Fibroblast of the conjunctiva (primary cell): ENCODE measurements at regions not wholly inside any gene's neighbourhood (a gene's known extent, or its start where the extent isn't known, plus 50 kb on each side); places are given as distances from the start of the nearest gene placed in this dataset.
"Not testable (repeated sequence)": the region's sequence is repeated elsewhere in the genome, so short reads cannot be mapped to it uniquely, and the experiment has no call there.

Experiments
- DNase-seq: peaks from one replicate; pipeline ENCODE4 v3.0.0-alpha.2; 2010; ENCODE audit warnings: low read depth

DNA sequence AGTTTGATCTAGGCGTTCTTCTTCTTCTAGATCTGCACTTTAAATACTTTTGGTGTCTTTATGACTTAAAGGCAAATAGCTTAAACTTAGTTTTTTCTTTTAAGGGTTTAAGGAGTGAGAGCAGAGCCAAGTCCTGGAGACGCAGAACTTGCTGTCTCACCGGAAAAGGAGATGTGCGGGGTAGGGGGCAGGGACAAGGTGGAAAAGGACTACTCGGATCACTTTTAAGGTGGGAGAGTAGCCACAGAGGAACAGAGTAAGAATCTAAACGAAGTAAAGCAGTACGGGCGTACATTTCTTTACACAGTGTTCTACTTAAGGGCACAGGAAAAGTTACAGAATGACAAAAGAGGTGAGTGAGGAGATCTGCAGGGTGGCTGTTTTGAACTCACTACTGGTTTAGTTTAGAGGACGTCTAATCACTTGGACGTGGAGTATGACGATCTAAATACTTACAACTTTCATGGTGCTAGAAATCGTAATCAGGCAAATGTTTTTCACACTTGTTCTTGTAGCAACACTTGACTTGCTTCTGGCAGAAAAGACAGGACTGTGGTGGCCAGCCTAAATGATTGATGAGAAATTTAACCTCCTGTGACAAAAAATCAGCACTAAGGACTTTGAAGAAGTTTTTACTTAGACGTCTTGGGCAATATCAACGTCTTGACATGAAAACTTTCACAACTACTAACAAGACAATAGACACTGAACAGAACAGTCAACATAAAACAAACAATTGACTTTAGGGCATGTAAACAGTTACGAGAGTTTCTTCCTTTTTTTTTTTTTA lies 127.0 kb downstream of the ART5 start:
- not testable (repeated sequence) for DNase-seq

DNA sequence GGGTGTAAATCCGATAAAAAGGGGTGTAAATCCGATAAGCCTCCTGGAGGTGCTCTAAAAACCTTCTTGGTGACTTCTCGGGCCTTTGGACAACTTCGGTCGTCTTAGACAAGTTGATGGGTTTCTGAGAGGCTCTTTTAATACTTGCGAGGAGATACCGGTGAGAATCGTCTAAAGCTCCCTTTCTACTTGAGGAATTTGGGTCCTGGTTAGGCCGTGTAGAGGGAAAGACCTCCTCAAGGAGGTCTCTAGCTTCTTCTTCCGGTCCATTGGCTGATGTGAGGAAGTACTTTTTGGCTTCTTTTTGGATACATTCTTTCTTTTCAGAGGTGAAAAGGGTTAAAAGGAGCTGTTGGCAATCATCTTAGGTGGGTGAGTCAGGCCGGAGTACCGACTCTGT lies 128.5 kb downstream of the ART5 start:
- DNase-seq: not testable (repeated sequence)

DNA sequence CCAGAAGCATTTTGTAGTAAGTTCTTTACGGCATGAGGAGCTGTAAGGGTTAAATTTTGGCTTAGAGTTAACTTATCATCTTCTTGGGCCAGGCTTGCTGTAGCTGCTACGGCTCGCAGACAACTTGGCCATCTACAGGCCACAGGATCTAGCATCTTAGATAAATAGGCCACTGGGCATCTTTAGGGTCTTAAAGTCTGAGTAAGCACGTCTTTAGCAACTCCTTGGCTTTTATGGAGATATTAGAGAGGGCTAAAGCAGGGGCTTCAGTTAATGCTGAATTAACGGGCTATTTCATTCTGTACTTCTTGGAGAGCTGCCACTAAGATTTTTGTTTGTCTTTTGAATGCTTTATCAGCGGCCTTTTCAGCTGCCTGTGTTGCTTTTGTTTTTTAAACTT lies 129.0 kb downstream of the ART5 start:
- DNase-seq: not testable (repeated sequence)

DNA sequence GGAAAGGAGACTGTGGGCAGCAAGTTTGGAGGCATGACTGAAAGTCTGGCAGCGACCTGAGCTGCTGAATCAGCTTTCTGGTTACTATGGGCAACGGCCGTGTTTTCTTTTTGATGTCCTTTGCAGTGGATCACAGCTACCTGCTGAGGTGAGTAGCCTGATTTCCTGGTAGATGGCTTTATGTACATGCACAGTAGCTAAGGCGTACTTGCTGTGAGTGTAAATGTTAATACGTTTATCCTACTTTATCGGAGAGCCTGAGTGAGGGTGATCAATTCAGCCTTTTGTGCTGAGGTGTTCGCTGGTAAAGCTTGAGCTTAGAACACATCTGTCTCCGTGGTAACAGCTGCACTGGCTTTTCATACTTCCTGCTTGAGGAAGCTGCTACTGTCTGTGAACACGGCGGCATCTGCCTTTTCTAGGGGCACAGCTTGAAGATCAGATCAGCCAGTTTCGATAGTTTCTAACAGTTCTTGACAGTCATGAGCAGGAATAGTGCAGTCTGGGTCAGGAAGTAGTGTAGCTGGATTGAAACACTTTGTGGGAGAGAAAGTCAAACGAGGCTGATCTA lies 129.6 kb downstream of the ART5 start:
- not testable (repeated sequence) for DNase-seq

DNA sequence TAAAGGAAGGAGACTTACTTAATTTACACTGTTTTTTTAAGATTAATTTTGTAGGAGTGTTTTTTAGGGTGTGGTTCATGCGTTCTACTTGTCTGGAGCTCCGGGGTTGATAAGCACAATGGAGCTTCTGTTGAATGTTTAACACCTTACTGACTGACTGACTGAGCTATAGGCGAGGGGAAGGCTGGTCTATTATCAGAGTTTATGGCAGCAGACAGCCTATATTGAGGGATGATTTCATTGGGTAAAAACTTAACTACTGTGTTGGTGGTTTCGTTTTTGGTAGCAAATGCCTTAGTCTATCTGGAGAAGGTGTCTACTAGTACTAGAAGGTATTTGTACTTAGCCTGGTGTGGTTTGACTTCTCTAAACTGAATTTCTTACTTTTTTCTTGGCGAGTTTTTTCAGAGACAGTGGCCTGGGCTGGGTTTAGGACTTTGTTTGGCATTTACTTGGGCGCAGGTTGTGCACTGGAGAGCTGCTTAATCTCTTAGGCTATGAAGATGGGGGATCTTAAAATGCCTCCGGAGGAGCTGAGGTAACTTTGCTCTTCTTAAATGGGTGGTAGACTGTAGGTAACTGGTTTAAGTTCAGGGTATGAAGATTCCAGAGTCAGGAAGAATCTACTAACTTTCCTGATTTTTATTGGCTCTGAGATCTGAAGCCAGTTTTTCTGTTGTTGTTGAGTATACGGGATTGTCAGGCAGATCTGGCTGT lies 130.2 kb downstream of the ART5 start:
- DNase-seq: not testable (repeated sequence)

DNA sequence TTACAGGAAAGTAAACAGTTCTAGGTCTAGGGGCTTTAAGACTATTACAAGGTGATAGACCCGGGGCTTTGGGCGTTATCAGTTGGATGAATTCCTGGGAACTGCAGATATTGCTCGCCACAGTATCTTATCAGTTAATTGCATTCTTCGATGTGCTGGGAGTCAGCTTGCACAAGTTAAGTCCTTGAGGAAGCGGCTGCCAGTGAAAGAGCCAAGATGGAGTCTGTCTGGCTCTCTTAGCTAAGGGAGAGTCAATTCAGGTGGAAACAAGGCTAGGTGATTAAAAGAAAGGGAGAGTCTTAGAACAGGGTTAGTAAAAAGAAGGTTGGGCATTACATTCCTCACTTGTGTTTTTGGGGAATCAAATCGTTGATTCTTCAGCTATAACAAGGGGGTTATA lies 130.6 kb upstream of the ZNF195 start:
- not testable (repeated sequence) for DNase-seq

DNA sequence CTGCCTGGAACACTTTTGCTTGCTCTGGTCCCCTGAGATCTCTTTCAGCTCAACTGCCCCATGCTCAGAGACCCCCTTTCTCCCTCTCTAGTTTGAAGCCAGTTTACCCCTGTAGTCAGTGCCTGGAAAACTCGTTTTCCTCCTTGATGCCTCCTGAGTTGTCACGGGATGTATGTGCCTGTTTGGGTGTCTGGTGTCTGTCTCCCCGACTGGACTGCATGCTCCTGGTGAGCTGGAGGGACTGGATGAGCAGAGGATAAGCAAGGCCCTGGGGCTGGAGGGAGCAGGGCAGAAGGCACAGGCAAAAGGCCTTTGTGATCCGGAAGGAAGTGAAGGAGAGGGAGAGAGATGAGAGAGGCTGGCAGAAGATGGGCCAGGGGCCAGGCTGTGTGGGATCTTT lies 120.3 kb upstream of the ZNF195 start:
- DNase-seq: not testable (repeated sequence)

DNA sequence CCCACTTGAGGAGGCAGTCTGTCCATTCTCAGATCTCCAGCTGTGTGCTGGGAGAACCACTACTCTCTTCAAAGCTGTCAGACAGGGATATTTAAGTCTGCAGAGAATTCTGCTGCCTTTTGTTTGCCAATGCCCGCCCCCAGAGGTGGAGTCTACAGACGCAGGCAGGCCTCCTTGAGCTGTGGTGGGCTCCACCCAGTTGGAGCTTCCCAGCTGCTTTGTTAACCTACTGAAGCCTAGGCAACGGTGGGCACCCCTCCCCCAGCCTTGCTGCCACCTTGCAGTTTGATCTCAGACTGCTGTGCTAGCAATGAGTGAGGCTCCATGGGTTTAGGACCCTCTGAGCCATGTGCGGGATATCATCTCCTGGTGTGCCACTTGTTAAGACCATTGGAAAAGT lies 119.4 kb upstream of the ZNF195 start:
- DNase-seq: not testable (repeated sequence)

DNA sequence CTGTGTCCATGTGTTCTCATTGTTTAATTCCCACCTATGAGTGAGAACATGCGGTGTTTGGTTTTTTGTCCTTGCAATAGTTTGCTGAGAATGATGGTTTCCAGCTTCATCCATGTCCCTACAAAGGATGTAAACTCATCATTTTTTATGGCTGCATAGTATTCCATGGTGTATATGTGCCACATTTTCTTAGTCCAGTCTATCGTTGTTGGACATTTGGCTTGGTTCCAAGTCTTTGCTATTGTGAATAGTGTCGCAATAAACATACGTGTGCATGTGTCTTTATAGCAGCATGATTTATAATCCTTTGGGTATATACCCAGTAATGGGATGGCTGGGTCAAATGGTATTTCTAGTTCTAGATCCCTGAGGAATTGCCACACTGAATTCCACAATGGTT lies 114.2 kb upstream of the ZNF195 start:
- not testable (repeated sequence) for DNase-seq

DNA sequence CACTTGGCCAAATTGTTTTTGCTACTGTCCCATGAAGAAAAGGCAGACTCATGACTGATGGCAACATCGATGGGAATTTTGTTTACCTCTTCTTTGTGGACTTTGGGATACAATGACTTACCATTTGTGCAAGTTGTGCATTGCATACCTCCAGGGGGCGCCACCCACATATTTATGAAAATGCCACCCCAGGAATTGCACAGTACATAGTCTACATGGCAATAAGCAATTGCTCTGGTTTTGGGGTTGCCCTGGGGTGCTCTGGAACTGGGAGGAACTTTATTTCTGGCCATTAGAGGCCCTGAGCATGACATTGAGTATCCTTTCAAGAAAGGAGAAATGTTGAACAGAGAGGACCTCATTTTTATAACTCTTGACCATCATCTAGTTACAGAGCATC lies 109.1 kb upstream of the ZNF195 start:
- DNase-seq: not testable (repeated sequence)

DNA sequence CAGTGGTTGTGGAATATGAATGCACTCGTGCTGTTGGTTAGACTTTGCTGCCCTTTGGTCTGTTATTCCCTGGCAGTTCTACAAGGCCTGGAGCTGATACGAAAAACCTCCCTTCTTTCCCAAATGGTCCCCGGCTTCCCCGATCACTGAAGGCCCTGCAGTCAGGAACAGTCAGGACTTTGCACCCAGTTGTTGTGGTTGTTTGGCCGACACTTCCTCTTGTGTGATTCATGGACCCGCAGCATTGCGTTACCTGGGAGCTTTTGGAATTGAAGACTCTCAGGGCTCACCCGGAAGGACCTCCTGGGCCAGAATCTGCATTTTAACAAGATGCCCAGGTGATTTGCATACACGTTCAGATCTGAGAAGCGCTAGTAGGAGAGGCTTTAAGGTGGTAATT lies 106.8 kb upstream of the ZNF195 start:
- DNase-seq: not testable (repeated sequence)

DNA sequence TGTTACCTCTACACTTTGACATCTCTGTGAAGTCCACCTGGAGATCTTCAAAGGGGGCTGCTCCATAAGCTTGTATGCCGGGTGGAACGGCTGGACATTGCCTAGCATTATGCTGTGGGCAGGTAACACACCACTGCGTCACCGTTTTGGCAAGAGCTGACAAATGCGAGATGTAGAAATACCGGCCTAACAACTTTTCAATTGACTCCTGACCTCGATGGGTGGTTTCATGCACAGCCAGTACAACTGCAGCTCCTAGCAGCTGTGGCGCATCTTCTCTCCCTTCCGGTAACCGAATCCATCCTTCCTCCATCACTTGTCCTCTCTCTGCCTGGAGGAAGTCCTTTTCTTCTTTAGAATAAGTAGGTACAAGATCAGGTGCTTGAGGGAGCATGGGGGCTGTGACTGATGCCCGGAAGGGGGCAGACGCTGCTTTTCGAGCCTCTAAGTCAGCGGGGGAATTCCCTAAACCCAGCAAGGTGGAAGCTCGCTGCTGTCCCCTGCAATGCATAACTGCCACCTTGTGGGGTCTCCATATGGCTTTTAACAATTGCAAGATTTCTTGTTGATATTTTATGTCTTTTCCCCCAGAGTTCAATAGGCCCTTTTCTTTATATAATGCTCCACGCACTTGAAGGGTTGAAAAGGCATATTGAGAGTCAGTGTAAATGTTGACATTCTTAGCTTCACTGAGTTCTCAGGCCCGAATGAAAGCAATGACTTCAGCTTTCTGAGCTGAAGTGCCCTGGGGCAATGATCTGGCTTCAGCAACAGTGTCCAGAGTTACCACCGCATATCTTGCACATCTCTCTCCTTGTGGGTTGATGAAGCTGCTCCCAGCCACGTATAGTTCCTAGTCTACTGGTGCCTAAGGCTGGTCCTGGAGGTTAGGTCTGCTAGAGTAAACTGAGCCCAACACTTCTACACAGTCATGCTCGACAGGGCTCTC lies 98.3 kb upstream of the ZNF195 start:
- not testable (repeated sequence) for DNase-seq

DNA sequence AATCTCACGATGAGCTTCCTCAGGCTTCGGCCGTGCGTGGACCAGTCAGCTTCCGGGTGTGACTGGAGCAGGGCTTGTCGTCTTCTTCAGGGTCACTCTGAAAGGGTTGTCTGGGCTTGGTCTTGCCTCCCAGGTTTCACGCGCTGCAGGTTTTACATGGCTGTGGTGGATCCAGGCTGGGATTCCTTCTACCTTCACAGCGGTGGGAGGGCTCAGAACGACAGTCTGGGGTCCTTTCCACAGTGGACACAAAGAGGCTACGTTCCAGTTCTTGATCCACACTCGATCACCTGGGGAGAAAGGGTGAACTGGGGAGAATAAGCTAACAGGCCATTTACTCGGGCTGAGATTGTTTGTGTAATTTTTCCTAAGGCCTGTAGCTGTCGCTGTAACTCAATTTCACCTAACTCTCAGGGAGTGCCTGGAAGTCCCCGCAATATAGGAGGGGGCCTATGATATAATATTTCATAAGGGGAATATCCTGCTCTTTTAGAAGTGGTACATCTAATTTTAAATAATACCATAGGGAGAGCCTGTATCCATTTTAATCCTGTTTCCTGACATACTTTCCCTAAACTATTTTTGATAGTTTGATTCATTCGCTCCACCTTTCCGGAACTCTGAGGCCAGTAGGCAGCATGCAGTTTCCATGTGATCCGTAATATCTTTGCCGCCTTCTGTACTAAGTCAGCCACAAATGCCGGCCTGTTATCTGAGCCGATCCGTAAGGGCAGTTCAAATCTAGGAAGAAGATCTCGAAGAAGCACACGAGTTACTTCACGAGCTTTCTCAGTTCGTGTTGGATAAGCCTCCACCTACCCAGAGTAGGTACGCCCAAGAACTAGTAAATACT lies 97.4 kb upstream of the ZNF195 start:
- not testable (repeated sequence) for DNase-seq

DNA sequence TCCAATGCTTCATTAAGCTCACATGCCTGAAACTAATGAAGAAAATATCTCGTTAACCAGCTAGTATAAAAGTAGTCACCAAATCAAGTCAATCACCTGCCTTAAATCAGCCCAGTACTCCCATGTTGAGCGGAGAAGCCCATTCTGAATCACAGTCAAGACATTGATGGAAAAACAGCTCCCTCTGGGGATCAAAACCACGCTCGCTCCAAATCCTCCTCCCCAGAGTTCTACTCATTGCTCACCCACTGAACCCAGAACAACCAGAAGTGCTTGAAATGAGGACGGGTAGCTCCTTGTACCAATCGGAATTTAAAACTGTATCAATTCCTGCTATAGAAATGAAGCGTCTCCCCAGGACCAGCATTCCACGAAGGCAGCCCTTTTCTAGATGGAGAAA lies 90.0 kb upstream of the ZNF195 start:
- DNase-seq: not testable (repeated sequence)

DNA sequence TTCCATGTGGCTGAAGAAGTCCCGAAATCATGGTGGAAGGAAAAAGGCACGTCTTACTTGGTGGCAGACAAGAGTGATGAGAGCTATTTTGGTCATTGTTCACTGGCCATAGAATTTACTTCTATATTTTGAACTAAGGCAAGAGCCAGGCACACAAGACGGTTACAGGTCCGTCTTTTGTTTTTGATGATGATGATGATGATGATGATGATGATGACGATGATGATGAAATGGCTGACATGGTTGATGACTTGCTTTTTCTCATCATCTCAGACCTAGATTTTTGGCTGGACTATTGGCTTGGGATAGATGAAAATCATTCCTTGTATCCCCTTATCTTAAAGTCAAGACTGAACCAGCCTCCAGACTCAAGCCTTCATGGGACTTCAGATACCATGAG lies 88.7 kb upstream of the ZNF195 start:
- not testable (repeated sequence) for DNase-seq

DNA sequence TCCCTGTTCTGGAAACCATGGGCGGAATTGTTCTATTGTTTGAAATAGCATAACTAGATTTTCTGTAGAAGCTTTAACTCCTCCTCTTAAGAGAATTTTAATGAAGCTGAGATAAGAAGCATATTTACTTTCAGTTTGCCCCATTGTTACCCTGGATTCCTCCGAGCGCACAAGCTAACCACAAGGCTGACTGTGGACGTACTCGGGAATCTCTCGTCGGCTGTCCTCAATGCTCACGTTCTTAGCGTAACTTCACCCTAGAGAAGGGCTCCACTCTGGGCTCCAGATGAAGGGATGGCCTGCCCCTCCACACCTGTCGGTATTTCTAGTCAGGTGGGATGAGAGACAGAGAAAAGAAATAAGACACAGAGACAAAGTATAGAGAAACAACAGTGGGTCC lies 76.7 kb upstream of the ZNF195 start:
- DNase-seq: not testable (repeated sequence)

DNA sequence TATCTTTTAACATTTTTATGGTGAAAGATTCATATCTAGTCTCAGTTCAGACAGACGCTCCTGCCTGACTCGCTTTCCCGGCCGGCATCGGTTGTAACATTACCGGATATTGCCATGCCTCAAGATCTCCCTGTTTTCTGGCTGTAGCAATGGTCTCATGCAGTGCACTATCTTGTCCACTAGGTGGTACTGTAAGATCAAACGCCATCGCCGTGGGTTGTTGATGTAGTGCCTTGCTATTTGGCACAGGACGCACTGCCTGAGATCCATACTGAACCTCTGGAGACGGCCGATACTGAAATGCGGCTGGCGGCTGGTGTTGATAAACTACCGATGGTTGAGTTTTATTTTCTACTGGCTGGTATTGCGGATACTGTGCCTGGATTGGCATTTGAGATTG lies 75.9 kb upstream of the ZNF195 start:
- peak; percentile 56 for DNase-seq

DNA sequence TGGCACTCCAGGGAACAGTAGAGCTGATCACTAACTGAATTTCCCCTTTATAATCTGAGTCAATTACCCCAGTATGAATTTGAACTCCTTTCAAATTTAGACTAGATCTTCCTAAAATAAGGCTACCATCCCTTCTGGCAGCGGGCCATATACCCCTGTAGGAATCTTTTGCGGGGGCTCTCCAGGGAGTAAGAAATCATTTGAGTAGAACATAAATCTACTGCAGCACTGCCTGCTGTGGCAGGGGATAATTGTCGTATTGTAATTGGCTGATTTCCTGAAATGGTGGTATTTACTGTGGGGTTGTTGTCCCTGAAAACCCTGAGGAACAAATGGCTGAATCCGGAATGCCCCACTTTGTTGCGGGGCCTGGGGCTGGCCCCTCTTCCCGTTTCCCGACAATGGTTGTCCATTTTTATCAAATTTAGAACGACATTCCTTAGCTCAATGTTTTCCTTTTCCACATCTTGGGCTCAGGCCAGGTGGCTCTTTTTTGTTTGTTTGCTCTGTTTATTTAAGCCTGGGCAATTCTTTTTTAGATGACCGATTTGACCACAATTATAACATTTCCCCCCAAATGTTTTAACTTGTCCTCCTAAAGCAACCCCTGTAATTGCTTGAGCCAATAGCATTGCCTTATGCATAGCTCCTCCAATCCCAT lies 74.8 kb upstream of the ZNF195 start:
- DNase-seq: not testable (repeated sequence)

DNA sequence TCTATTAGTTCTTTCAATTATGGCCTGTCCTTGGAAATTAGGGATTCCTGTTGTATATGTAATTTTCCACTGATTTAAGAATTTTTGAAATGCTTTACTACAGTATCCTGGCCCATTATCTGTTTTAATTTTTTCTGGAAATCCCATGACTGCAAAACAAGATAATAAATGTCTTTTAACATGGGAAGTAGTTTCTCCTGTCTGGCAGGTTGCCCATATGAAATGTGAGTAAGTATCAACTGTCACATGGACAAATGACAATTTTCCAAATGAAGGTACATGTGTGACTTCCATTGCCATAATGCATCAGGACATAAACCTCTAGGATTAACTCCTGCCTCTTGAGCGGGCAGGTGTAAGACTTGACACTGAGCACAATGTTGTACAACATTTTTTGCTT lies 71.9 kb upstream of the ZNF195 start:
- DNase-seq: not testable (repeated sequence)

DNA sequence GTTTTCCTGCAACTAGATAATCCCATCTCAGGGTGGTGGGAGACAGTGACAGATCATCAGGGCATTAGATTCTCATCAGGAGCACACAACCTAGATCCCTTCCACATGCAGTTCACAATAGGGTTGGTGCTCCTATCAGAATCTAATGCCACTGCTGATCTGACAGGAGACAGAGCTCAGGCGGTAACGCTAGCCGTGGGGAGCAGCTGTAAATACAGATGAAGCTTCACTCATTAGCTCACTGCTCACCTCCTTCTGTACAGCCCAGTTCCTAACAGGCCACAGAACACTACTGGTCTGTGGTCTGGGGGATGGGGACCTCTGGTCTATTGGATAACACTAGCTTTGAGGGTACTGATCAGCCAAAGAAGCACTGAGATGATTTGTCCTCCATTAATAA lies 66.6 kb upstream of the ZNF195 start:
- DNase-seq: not testable (repeated sequence)

DNA sequence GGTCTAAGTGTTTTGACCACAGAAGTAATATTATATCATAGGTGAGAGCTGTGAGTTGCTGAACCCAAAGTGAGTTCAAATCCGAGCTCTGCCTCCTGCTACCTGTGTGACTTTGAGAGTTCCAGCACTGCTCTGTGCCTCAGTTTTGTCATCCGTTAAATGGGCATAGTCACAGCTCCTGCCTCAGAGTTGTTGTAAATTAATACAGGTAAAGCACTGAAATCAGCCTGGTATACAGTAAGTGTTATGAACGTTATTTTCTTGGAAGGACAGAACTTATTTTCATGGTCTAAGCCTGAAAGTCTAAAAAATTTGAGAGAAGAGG lies 65.4 kb upstream of the ZNF195 start:
- not testable (repeated sequence) for DNase-seq
